Suprapubic skin (tissue), 4 donors: ENCODE measurements at regions not wholly inside any gene's neighbourhood (a gene's known extent, or its start where the extent isn't known, plus 50 kb on each side); places are given as distances from the start of the nearest gene placed in this dataset.

Experiments
- CTCF ChIP-seq, 2 donors: fragments of 200-600 bp in 1 of 2; fragments of 450-650 bp in 1 of 2; sonication (generic) in 1 of 2; IDR thresholded peaks; one replicate each; pipeline ENCODE4 v1.5.1; 2016 to 2019; ENCODE audit warnings: antibody characterized with exemption in 2 of 2, mild to moderate bottlenecking in 1 of 2, moderate library complexity in 1 of 2
- POLR2A ChIP-seq, 2 donors: fragments of 450-650 bp; IDR thresholded peaks; one replicate each; pipeline ENCODE4 v1.6.1; 2017; ENCODE audit warnings: antibody characterized with exemption in 2 of 2, mild to moderate bottlenecking in 2 of 2, moderate library complexity in 2 of 2
- POLR2AphosphoS5 ChIP-seq, 3 donors: sonication (generic); formaldehyde crosslinking; IDR thresholded peaks; one replicate each; pipeline ENCODE4 v1.6.1; 2017; ENCODE audit warnings: antibody characterized with exemption in 3 of 3

GRCh38 chr19:5398693-5399057, 56.5 kb upstream of the ZNRF4 start:
- no peak for TF ChIP-seq POLR2A (IDR thresholded peaks at IDR 0.05)
- no peak for TF ChIP-seq CTCF (IDR thresholded peaks at IDR 0.05)
- TF ChIP-seq POLR2AphosphoS5 (IDR thresholded peaks at IDR 0.05): no peak
